Panc1 (cell line): ENCODE measurements at regions not wholly inside any gene's neighbourhood (a gene's known extent, or its start where the extent isn't known, plus 50 kb on each side); places are given as distances from the start of the nearest gene placed in this dataset.

Experiments used
- ATAC-seq: fragments of 200-7000 bp; cut with Tn5 transposase; 2 replicates; pipeline ENCODE4 v1.9.1; 2020; ENCODE audit warnings: mild to moderate bottlenecking, moderate library complexity
- BruUV-seq: library from RNA; stranded (reverse); fragments of 400-500 nt; replicated peaks from 2 replicates; lab custom pipeline; 2021; lab: Mats Ljungman, UMichigan
- CTCF ChIA-PET: fragments of 300-600 bp; sonication (Branson Sonifier 250); formaldehyde crosslinking; loops from one replicate; lab custom pipeline; 2022; ENCODE audit warnings: antibody characterized with exemption; lab: Charles Lee
- POLR2A ChIA-PET: fragments of 300-600 bp; sonication (Branson Sonifier 250); formaldehyde crosslinking; loops from one replicate; lab custom pipeline; 2022; ENCODE audit warnings: antibody characterized with exemption; lab: Charles Lee
- DNase-seq: peaks from one replicate; pipeline ENCODE4 v3.0.0-alpha.2; 2010; ENCODE audit warnings: low read depth, low spot score
- H3K27ac ChIP-seq: 2 replicates; pipeline ENCODE4 v1.5.1; 2011; ENCODE audit warnings: mild to moderate bottlenecking, low read length, inconsistent platforms
- H3K27me3 ChIP-seq: fragments of 200-500 bp; sonication (Bioruptor generic); 2 replicates; pipeline ENCODE4 v1.6.0; 2014; ENCODE audit warnings: low read length, inconsistent platforms; ENCODE audit not compliant: control insufficient read depth, insufficient read depth
- H3K36me3 ChIP-seq: fragments of 200-500 bp; sonication (Bioruptor generic); 2 replicates; pipeline ENCODE4 v1.5.1; 2014; ENCODE audit warnings: inconsistent platforms, mild to moderate bottlenecking, low read length, moderate library complexity; ENCODE audit not compliant: control insufficient read depth, insufficient read depth
- H3K4me1 ChIP-seq: 2 replicates; pipeline ENCODE4 v1.5.1; 2011; ENCODE audit warnings: inconsistent platforms, mild to moderate bottlenecking, low read length, moderate library complexity; ENCODE audit not compliant: control insufficient read depth, insufficient read depth
- H3K4me3 ChIP-seq, 2 experiments: 2 replicates each; pipeline ENCODE4 v1.5.1; 2011 to 2012; ENCODE audit warnings: low read depth in 2 of 2, low read length in 2 of 2, mild to moderate bottlenecking in 2 of 2, inconsistent platforms in 1 of 2, moderate library complexity in 1 of 2
- H3K9me3 ChIP-seq: fragments of 200-500 bp; sonication (Bioruptor generic); 2 replicates; pipeline ENCODE4 v1.5.1; 2014; ENCODE audit warnings: low read depth, mild to moderate bottlenecking, inconsistent platforms, low read length, moderate library complexity; ENCODE audit not compliant: control insufficient read depth, insufficient read depth
- CTCF ChIP-seq: fragments of 450-650 bp; IDR thresholded peaks from 2 replicates; pipeline ENCODE4 v1.5.1; 2017; ENCODE audit warnings: mild to moderate bottlenecking
- POLR2AphosphoS5 ChIP-seq: IDR thresholded peaks from 2 replicates; pipeline ENCODE4 v1.6.1; 2012; ENCODE audit warnings: mild to moderate bottlenecking, low read depth, low read length, moderate library complexity
- REST ChIP-seq, 2 experiments: IDR thresholded peaks; 2 replicates each; pipeline ENCODE4 v1.6.1; 2011 to 2012; ENCODE audit warnings: low read depth in 2 of 2, control low read depth in 1 of 2, low read length in 1 of 2, mild to moderate bottlenecking in 1 of 2, moderate library complexity in 1 of 2; ENCODE audit not compliant: insufficient read depth in 1 of 2
- SIN3A ChIP-seq: IDR thresholded peaks from 2 replicates; pipeline ENCODE4 v1.6.1; 2012; ENCODE audit warnings: low read depth, mild to moderate bottlenecking, low read length, moderate library complexity, borderline replicate concordance; ENCODE audit not compliant: insufficient read depth
- TCF7L2 ChIP-seq: IDR thresholded peaks from 2 replicates; pipeline ENCODE4 v1.6.1; 2011; ENCODE audit warnings: mild to moderate bottlenecking, low read depth, low read length, inconsistent platforms
- in situ Hi-C: cut with HindIII; loops from 2 replicates; pipeline ENCODE4 v1.10.0; 2016; ENCODE audit warnings: low sequenced_read_pairs, low pct_unique_long_range_greater_than_20kb
- intact Hi-C: fragments of 100-400 bp; cut with micrococcal nuclease; formaldehyde crosslinking; loops from one replicate; pipeline ENCODE4 v1.10.0; 2022; ENCODE audit not compliant: unreplicated experiment

- intact Hi-C loops (no loop called here), in situ Hi-C loops (no loop called here)
- Histone ChIP-seq H3K9me3 (no peaks in the 10 kb centered on the region), H3K27me3 (no peaks in the 10 kb centered on the region), H3K27ac (no peak overlapping the region), H3K4me3 (no peak overlapping the region), H3K36me3 (no peaks in the 10 kb centered on the region), H3K4me1 (no peaks in the 10 kb centered on the region)
- TF ChIP-seq REST (IDR thresholded peaks at IDR 0.05; ENCODE audit: insufficient read depth in 1 of 2, low read depth in 2 of 2, low read length in 1 of 2) (no peak), CTCF (no peak), TCF7L2 (no peak), SIN3A (no peak), POLR2AphosphoS5 (no peak)
- ChIA-PET POLR2A (no interaction called here), CTCF (no interaction called here)
- BruUV-seq = no TSS peak
- DNase-seq (no peak), ATAC-seq (no peak)
Measured at GRCh38 chr7:115332691-115333090, 410.8 kb downstream of the MDFIC start.

- Histone ChIP-seq H3K4me1 (no peaks in the 10 kb centered on the region), H3K27me3 (no peaks in the 10 kb centered on the region), H3K27ac (no peak overlapping the region), H3K4me3 (no peak overlapping the region), H3K36me3 (no peaks in the 10 kb centered on the region), H3K9me3 (no peaks in the 10 kb centered on the region)
- intact Hi-C loops = no loop called here
- ChIA-PET CTCF (no interaction called here), POLR2A (no interaction called here)
- no peak for DNase-seq
- no TSS peak for BruUV-seq
- no peak for ATAC-seq
- in situ Hi-C loops = no loop called here
- TF ChIP-seq CTCF = no peak
- no peak for TF ChIP-seq REST (IDR thresholded peaks at IDR 0.05; ENCODE audit: insufficient read depth in 1 of 2, low read depth in 2 of 2, low read length in 1 of 2)
- no peak for TF ChIP-seq TCF7L2
- TF ChIP-seq POLR2AphosphoS5 = no peak
- no peak for TF ChIP-seq SIN3A
Measured at GRCh38 chr7:115329006-115329405, 407.1 kb downstream of the MDFIC start.
